ENCODE measurements at regions not wholly inside any gene's neighbourhood (a gene's known extent, or its start where the extent isn't known, plus 50 kb on each side); places are given as distances from the start of the nearest gene placed in this dataset.
"Not testable (repeated sequence)": the region's sequence is repeated elsewhere in the genome, so short reads cannot be mapped to it uniquely, and the experiment has no call there.

DNA sequence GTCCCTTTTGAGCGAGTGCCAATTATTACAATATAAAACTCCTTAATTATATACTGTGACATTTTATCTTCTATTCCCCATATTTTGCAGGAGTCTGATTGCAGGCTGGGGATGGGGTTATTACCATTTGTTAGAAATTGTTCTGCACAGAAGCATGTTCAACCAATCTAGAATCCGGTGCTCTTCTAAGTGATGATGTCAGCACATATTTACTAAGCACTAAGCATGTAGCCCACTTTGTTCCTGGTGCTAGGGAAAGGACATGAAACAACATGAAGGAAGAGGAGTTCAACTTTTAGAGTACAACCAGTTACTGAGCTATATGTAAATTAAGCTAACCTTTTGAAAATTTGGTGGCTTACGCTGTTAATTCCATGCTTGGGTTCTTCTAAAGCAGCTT lies 52.8 kb upstream of the IL1RAPL2 start:
- no peak for DNase-seq (ENCODE audit: low spot score)

DNA sequence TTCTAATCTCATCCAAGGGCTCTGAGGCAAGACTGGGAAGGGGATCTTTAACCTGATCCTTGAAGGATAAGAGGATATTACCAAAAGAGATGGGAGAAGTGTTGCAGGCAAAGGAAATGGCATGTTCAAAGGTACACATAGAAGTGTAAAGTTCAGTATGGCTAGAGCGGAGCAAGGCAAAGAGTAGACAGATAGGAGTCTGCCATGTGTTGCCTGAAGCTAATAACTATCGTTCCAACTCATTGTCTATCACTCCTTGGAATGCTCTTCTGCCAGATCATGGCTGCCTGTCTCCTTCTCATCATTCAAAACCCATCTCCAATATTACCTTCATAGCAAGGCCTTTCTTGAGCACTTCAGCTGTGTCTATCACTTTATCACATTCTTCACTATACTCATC lies 55.2 kb upstream of the IL1RAPL2 start:
- DNase-seq (ENCODE audit: low spot score) = no peak

DNA sequence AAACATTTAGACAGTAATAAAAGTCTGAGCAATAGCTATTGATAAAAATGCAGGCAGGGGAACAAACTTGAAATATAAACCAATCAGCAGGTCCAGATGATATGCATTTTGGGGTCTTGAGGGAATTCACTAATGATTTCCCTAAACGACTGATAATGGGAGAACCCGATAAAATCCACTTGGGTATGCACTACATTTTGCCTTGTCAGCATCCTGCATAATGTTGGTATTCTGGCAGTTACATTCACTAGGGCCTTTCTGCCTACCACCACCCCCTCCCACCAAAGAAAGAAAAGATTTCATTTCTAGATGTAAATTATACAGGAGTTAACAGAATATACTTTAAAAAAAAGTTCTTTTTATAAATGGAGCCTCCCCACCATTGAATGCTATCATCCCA lies 63.5 kb upstream of the IL1RAPL2 start:
- no peak for DNase-seq (ENCODE audit: low spot score)

DNA sequence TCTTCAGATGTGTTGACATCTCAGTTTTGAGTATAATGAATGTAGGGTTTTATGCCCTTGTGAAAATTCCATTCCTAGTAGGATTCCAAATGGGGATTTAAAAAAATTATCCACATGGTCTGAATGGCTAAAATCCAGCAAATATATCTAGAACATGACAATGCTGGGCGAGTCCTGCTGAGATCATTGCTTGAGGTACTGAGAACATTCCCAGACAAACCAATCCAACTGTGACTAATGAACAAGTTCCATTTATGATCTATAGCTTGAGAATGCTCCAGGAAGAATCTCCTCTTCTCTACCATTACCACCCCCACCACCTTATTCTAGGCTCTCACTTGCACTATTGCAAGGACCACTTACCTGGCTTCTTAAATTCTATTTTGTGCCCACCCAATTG lies 77.2 kb upstream of the IL1RAPL2 start:
- DNase-seq (ENCODE audit: low spot score) = no peak

DNA sequence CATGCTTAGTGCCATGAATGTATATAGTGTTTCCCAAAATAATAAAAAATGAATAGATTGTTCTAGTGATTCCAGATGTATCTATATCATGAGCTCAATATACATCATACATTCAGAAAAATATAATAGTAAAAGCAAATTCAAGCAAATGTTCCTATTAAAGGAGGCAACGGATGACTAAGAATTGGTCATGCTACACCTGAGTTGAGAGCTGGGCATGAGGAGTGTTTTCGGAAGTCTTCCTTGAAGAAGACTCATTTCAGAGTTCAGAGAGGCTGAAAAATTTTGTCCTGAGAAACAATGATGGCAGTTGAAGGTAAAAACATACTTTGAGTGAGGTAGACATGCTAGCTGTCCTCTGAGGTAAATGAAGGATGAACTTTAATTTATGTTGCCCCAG lies 79.3 kb upstream of the IL1RAPL2 start:
- no peak for DNase-seq (ENCODE audit: low spot score)

DNA sequence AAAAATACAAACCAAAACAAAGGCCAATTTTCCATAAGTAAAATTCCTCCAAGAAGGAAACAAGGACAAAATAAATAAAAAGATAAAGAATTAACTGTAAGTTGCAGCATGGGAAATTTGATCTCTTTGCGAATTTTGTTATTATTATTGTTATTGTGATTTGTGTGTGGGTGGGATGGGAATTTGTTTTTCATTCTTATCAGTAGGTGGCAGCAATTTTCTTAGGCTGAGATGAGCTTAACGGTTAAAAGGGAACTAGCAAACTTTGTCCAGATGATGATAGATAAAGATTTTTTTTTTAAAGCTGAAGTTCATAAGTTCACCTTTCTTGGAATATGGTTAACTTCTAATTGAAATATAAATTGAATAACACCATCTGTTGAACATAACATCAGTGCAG lies 83.2 kb upstream of the IL1RAPL2 start:
- DNase-seq (ENCODE audit: low spot score) = no peak

DNA sequence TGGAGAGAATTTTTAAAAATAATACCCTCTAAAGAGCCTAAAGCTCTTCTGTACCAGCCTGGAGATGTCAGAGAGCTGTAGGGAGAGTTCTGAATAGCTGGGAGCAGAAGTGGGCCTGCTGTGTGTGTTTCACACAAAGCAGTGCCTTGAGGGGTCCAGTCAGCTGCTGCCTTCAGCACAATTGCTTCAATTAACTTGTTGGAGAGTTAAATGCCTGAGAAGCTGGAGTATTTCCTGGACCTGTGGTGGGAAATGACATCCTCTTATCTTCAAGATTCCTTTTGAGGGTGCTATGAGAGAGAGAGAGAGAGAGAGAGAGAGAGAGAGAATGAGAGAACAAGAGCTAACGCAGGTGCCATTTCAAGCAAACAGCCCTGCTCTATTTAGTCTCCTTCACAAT lies 96.2 kb upstream of the IL1RAPL2 start:
- DNase-seq (ENCODE audit: low spot score) = no peak

DNA sequence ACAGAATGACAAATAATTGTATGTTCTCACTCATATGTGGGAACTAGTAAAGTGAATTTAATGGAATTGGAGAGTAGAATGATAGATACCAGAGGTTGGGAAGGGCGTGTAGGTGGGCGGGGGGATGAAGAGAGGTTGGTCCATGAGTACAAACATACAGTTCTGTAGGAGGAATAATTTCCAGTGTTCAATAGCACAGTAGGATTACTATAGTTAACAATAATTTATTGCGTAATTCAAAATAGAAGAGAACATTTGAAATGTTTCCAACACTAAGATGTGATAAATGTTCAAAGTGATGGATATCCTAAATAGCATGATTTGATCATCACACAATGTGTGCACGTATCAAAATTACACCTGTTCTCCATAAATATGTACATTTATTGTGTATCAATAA lies 106.2 kb upstream of the IL1RAPL2 start:
- DNase-seq (ENCODE audit: low spot score) = no peak

DNA sequence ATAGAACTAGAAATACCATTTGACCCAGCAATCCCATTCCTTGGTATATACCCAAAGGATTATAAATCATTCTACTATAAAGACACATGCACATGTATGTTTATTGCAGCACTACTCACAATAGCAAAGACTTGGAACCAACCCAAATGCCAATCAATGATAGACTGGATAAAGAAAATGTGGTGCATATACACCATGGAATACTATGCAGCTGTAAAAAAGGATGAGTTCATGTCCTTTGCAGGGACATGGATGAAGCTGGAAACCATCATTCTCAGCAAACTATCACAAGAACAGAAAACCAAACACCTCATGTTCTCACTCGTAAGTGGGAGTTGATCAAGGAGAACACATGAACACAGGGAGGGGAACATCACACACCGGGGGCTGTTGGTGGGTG lies 108.9 kb upstream of the IL1RAPL2 start:
- not testable (repeated sequence) for DNase-seq (ENCODE audit: low spot score)

DNA sequence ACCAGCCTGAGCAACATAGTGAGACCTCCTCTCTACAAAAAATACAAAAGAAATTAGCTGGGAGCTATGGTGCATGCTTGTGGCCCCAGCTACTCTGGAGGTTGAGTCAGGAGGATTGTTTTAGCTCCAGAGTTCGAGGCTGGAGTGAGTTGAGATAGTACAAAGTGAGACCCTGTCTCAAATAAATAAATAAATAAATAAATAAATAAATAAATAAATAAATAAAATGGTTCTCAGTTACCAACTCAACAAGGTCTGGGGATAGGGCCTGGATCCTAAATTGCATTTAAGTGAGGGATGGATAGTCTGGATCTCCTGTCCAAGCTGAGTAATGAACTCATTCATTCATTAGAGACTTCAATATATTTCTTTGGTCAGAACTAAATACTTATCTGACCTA lies 115.7 kb upstream of the IL1RAPL2 start:
- DNase-seq (ENCODE audit: low spot score) = no peak

DNA sequence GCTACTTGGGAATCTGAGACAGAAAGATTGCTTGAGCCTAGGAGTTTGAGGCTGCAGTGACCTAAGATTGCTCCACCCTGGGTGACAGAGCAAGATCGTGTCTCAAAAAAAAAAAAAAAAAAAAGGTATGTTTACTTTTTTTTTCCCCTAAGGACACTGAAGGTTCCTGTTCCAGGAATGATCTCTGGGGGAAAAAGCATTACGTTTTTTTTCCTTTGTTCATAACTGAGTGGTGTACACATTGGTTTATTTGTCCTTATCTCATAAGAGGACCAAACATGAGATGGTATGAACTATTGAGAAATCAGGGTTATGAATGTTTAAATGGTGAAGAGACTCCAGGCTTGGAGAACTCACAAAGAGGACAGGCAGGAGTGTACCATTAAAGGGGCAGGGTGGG lies 120.4 kb upstream of the IL1RAPL2 start:
- no peak for DNase-seq (ENCODE audit: low spot score)

DNA sequence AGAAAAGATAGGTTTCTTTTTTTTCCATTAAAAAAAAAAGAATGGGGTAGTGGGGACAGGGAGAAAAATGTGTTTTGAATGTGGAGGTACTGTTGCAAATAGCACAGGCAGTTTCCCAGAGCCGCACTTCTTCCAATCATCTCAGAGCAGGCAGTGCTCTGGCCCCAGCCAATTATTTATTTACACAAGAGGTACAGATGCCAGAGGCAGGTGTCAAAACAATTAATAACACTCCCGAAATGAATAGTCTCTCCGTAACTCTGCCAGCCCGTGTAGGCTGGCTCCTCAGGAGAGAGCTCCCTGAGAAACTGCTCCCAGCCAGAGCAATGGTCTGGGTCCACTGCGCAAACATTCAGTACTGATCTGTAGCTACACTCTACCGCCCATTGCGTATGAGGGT lies 130.8 kb upstream of the IL1RAPL2 start:
- DNase-seq (ENCODE audit: low spot score) = no peak

DNA sequence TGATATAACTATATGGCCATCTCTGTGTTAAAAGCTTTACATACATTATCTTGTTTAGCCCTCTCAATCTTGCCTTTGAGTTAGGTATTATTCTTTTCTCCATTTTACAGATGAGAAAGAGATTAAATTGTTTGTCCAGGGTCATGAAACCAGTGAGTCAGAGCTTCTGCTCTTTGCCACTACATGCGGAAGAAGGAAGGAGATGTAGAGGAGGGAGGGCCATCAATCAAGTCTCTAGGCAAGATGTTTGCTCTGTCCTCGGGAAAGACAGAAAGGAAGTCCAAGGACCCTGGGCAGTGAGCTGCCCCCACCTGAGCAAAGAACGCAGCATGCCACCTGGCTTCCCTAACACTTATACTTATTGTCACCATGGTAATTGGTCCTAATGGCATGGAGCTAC lies 133.7 kb upstream of the IL1RAPL2 start:
- no peak for DNase-seq (ENCODE audit: low spot score)

DNA sequence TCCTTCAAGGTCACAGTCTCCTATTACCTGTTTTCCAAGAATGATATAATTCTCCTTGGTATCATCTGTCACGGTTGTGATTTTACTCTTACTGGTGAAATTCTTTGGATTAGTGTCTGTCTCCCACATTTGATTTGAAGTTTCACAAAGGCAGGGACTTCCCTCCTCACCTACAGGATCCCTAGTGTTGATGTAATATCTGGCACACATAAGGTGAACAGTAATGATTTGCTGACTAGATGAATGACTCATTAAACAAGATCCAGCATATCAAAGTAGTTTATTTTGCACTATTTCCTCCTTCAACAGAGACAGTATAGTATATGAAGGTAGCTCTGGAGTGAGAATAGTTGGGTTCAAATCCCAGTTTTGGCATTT lies 135.3 kb upstream of the IL1RAPL2 start:
- no peak for DNase-seq (ENCODE audit: low spot score)

DNA sequence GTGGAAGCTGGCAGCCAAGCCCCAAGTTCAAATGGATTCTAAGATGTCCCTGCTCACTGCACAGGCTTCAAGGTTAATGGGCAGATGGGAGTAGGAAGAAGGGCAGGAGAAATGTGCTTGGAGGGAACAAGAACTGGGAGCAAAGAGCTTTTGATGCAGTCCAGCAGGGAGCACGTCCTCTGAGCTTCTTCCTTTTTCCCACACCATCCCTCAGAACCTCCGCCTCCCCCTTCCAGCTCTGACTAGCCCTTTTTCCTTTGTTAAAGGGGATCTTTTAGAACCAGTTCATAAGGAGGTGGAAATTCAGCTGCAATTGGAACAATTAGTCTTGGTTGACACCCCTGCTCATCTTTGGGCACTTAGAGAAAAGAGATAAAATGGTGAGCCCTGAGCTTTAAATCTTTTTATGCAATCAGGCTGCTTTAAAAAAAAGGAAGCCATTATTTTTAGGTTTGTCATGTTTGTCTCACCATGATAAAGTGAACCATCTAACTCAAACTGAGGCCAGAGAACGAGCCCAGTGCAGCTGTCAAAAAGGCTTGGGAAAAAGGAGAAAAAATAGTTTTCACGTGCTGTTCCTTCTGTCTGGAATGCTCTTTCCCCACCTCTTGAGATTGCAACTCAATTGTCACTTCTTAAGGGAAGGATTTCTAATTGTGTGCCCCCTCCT lies 135.8 kb upstream of the IL1RAPL2 start:
- no peak for DNase-seq (ENCODE audit: low spot score)

DNA sequence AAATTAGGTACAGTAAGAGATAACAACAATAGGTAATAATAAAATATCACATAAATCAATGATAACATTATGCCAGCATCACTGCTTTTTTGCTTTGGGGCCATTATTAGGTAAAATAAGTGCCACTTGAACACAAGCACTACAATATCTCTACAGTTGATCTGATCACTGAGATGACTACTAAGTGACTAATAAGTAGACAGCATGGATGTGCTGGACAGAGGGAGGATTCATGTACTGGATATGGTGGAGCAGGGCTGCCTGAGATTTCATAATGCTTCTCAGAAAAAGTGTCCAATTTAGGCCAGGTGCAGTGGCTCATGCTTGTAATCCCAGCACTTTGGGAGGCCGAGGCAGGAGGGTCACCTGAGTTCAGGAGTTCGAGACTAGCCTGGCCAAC lies 137.8 kb upstream of the IL1RAPL2 start:
- DNase-seq (ENCODE audit: low spot score) = no peak

DNA sequence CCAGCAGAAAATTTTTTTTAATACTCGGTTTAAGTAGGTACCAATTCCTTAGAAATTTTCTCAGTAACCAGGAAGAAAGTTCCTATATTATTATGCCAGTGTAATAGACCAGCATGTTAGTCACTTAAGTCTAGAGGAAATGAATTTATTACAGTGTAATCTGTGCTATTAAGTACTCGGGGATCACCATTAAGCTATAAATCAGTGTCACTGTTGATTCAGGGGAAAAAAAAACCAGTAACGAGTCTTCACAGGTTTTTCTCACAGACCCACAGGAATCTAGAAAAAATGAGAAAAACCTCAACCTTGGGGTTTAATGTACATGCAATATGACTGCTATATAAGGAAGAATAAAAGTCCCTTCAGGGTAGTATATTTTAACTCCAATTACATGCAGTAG lies 138.3 kb upstream of the IL1RAPL2 start:
- DNase-seq (ENCODE audit: low spot score) = no peak

DNA sequence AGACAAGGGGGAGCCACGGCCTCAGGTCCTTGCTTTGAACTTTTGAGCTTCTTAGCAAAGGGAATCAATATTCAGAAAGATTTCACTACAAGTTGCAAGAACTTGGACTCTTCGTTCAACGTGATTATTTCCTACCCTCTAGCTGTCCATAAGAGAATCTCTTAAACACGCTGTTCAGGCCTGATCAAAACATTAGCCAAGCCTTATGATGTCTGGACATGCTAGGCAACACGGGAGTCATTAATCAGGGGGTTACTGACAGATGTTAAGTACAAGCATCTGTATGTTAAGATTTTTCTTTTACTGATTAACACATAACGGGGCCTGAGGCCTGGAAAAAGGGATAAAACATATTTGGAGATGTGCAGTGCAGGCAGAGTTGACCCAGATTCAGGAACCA lies 138.9 kb upstream of the IL1RAPL2 start:
- DNase-seq (ENCODE audit: low spot score) = no peak

DNA sequence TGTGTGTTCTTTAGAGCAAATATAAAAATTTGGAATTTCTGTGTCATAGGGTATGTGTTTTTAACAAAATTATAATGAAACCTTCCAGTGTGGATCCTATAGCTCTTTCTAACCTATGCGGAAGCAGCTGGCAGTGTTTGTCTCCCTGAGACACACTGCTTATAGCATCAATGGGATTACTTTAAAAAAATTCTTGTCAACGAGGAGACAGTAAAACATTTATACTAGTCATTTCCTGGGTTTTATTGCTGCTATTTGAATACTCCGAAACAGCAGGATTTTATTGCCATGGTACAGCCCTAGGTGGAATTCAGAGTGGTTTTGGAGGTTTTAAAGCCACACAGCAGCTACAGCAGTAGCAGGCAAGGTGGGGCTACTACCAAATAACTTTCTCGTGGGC lies 145.1 kb upstream of the IL1RAPL2 start:
- no peak for DNase-seq (ENCODE audit: low spot score)

DNA sequence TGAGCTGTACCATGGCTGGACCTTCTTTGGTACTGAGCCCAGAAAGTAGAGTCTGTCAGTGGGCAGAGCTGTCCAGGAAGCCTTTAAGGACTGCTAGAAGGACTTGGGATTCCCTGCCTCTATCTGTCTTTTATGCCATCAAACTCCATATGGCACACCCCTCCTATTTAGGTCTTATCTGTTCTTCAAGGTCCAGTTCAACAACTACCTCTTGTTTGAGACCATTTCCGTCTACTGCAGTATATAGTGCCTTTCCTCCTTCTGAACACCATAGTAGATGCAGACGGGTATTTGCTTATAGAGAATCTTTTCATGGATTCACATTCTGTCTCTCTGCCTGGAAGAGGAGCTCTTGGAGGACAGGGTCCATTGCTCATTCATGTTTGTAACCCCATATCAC lies 146.1 kb upstream of the IL1RAPL2 start:
- DNase-seq (ENCODE audit: low spot score) = no peak

DNA sequence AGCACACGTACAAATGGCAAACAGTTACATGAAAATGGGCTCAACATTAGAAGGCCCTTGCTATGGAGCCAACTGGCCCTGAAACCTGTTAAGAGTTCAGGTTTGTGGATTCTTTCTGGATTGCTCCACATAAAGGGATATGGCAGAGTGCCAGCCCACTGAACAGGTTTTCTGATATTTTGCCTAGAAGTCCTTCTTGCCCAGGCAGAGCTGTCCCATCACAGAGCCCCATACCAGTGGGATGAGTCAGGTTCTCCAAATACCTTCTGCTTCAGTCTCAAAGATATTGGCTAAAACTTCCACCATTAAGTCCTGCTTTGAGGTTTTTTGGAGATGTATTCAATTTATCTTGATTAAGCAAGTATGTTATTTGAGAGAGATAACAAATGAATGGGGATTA lies 146.8 kb upstream of the IL1RAPL2 start:
- DNase-seq (ENCODE audit: low spot score) = no peak

DNA sequence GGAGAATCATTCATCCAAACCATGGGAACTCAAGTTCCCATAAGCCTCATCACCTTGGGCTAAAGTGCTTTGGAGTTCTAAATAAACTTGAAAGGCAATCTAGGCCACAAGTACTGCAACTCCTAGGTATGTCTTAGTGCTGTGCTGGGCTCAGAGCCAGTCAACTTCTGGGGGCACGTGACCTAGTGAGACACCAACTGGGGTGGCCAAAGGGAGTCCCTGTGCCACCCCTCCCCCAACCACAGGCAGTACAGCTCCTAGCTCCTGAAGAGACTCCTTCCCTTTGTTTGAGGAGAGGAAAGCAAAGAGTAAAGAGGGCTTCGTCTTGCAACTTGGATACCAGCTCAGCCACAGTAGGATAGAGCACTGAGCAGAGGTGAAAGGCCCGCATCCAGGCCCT lies 154.2 kb upstream of the IL1RAPL2 start:
- DNase-seq (ENCODE audit: low spot score) = no peak

DNA sequence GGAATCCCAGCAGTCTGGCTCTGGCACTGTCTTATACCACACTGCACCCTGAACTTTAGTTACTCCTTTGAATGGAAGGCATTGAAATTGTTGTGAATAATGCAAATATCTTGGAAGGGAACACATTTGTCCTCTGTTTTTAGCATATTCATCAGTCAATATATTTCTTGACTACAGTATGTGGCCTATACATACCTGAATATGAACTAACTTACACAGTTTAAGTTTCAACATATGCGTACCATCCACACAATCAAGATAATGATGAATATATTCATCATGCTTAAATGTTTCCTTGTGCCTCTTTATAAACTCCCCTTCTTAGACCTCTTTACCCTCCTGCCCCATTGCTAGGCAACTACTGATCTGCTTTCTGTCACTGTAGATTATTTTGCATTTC lies 145.7 kb upstream of the ESX1 start:
- no peak for DNase-seq (ENCODE audit: low spot score)

DNA sequence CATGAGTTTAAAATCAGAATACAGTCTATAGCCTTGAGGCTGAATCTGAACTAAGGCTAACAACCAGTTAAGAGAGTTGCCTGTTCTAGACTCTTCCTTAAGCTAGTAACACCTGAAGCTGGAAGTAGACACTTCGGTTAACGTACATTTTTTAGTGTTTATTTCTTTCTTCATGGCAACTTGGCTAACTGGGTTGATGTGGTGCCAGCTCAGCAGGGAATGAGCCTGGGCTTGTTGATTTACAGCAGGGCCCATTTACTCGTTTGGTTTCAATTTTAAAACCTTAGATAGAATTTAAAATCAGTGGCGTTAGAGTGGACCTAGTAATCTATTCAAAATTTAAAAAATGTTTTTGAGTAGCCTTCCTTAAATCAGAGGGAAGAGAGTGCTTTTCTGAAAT lies 137.6 kb upstream of the ESX1 start:
- DNase-seq (ENCODE audit: low spot score) = no peak

DNA sequence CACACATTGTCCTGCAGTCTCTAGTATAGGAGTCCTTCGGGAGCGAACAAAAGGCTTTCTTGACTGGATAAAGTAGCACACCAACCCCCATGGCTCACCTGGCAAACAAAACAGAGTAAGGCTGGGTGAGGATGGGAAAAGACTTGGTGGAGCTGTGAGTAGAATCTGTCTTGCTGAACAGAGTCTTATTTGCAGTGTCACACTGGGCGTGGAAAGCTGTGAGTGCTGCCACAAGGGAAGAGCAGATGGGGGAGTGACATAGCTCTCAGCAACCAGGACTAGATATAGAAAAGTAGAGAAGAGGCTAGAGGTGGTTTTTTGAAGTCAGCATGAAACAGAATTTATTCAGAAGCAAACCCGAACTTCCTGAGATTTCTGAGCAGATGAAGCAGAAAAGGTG lies 137.2 kb upstream of the ESX1 start:
- no peak for DNase-seq (ENCODE audit: low spot score)

Data from globus pallidus (tissue), 1 donor.